Progenitor cell of endocrine pancreas (in vitro differentiated cells): ENCODE measurements at regions not wholly inside any gene's neighbourhood (a gene's known extent, or its start where the extent isn't known, plus 50 kb on each side); places are given as distances from the start of the nearest gene placed in this dataset.
"Not testable (repeated sequence)": the region's sequence is repeated elsewhere in the genome, so short reads cannot be mapped to it uniquely, and the experiment has no call there.

Source experiments
- DNase-seq: peaks from one replicate; pipeline ENCODE4 v3.0.0; 2021; ENCODE audit warnings: low spot score; ENCODE audit not compliant: unreplicated experiment
- H3K27ac Mint-ChIP-seq: 2 replicates; pipeline ENCODE4 v1.8.0; 2021; ENCODE audit warnings: mild to moderate bottlenecking, moderate library complexity, mixed read lengths
- H3K27me3 Mint-ChIP-seq: 2 replicates; pipeline ENCODE4 v1.8.0; 2021; ENCODE audit warnings: mixed read lengths
- H3K36me3 Mint-ChIP-seq: 2 replicates; pipeline ENCODE4 v1.8.0; 2022; ENCODE audit warnings: mixed read lengths; ENCODE audit not compliant: insufficient read depth
- H3K4me1 Mint-ChIP-seq: 2 replicates; pipeline ENCODE4 v1.8.0; 2021; ENCODE audit warnings: low read depth, mixed read lengths
- H3K4me3 Mint-ChIP-seq: 2 replicates; pipeline ENCODE4 v1.8.0; 2021; ENCODE audit warnings: low read depth, mild to moderate bottlenecking, moderate library complexity, mixed read lengths
- H3K9me3 Mint-ChIP-seq: 2 replicates; pipeline ENCODE4 v1.8.0; 2021; ENCODE audit warnings: low read depth, mixed read lengths

GRCh38 chr16:88149663-88150062 lies 198.4 kb downstream of the BANP start:
- not testable (repeated sequence) for H3K27ac Mint-ChIP-seq, DNase-seq, H3K27me3 Mint-ChIP-seq, H3K4me3 Mint-ChIP-seq, H3K36me3 Mint-ChIP-seq, H3K4me1 Mint-ChIP-seq, H3K9me3 Mint-ChIP-seq

- not testable (repeated sequence) for H3K27ac Mint-ChIP-seq, H3K4me1 Mint-ChIP-seq, H3K27me3 Mint-ChIP-seq, H3K4me3 Mint-ChIP-seq, H3K9me3 Mint-ChIP-seq, DNase-seq, H3K36me3 Mint-ChIP-seq
These were observed 199.4 kb downstream of the BANP start for GRCh38 chr16:88150456-88151128.

- not testable (repeated sequence) for H3K4me3 Mint-ChIP-seq, DNase-seq, H3K27ac Mint-ChIP-seq, H3K4me1 Mint-ChIP-seq, H3K36me3 Mint-ChIP-seq, H3K9me3 Mint-ChIP-seq
- H3K27me3 Mint-ChIP-seq: peaks cover 13% of the 10 kb centered on the region
These were observed 199.9 kb downstream of the BANP start for GRCh38 chr16:88151129-88151499.

GRCh38 chr16:88151859-88152843 lies 200.9 kb downstream of the BANP start:
- not testable (repeated sequence) for H3K4me3 Mint-ChIP-seq, H3K9me3 Mint-ChIP-seq, H3K27ac Mint-ChIP-seq, H3K36me3 Mint-ChIP-seq, H3K4me1 Mint-ChIP-seq, DNase-seq
- H3K27me3 Mint-ChIP-seq: peaks cover 15% of the 10 kb centered on the region

- DNase-seq, H3K27ac Mint-ChIP-seq, H3K4me3 Mint-ChIP-seq, H3K9me3 Mint-ChIP-seq, H3K36me3 Mint-ChIP-seq, H3K4me1 Mint-ChIP-seq: not testable (repeated sequence)
- peaks cover 15% of the 10 kb centered on the region for H3K27me3 Mint-ChIP-seq
These were observed 201.6 kb downstream of the BANP start for GRCh38 chr16:88152879-88153278.

GRCh38 chr16:88153516-88153915 lies 202.3 kb downstream of the BANP start:
- H3K4me1 Mint-ChIP-seq, H3K4me3 Mint-ChIP-seq, H3K27ac Mint-ChIP-seq, H3K9me3 Mint-ChIP-seq, H3K36me3 Mint-ChIP-seq, DNase-seq: not testable (repeated sequence)
- peaks cover 15% of the 10 kb centered on the region for H3K27me3 Mint-ChIP-seq

GRCh38 chr16:88154886-88155285 lies 203.7 kb downstream of the BANP start:
- not testable (repeated sequence) for H3K27ac Mint-ChIP-seq, H3K4me1 Mint-ChIP-seq, H3K36me3 Mint-ChIP-seq, H3K9me3 Mint-ChIP-seq, DNase-seq, H3K4me3 Mint-ChIP-seq
- peaks cover 16% of the 10 kb centered on the region for H3K27me3 Mint-ChIP-seq

- H3K4me1 Mint-ChIP-seq, DNase-seq, H3K4me3 Mint-ChIP-seq, H3K27ac Mint-ChIP-seq, H3K9me3 Mint-ChIP-seq, H3K36me3 Mint-ChIP-seq: not testable (repeated sequence)
- H3K27me3 Mint-ChIP-seq: peaks cover 20% of the 10 kb centered on the region
These were observed 204.4 kb downstream of the BANP start for GRCh38 chr16:88155681-88156080.

- not testable (repeated sequence) for H3K4me3 Mint-ChIP-seq, DNase-seq, H3K4me1 Mint-ChIP-seq, H3K9me3 Mint-ChIP-seq, H3K36me3 Mint-ChIP-seq, H3K27ac Mint-ChIP-seq
- H3K27me3 Mint-ChIP-seq: peaks cover 18% of the 10 kb centered on the region
These were observed 205.5 kb downstream of the BANP start for GRCh38 chr16:88156640-88157283.

GRCh38 chr16:88157686-88158085 lies 206.5 kb downstream of the BANP start:
- H3K36me3 Mint-ChIP-seq, H3K4me1 Mint-ChIP-seq, H3K4me3 Mint-ChIP-seq, H3K27ac Mint-ChIP-seq, H3K9me3 Mint-ChIP-seq: not testable (repeated sequence)
- peaks cover 16% of the 10 kb centered on the region for H3K27me3 Mint-ChIP-seq
- DNase-seq: peak; percentile 1

- H3K4me3 Mint-ChIP-seq, H3K27ac Mint-ChIP-seq, DNase-seq, H3K9me3 Mint-ChIP-seq, H3K4me1 Mint-ChIP-seq, H3K36me3 Mint-ChIP-seq: not testable (repeated sequence)
- H3K27me3 Mint-ChIP-seq: peaks cover 16% of the 10 kb centered on the region
These were observed 207.2 kb downstream of the BANP start for GRCh38 chr16:88158256-88159045.

- H3K4me1 Mint-ChIP-seq, H3K9me3 Mint-ChIP-seq, H3K36me3 Mint-ChIP-seq, DNase-seq, H3K4me3 Mint-ChIP-seq, H3K27ac Mint-ChIP-seq: not testable (repeated sequence)
- H3K27me3 Mint-ChIP-seq: peaks cover 18% of the 10 kb centered on the region
These were observed 208.0 kb downstream of the BANP start for GRCh38 chr16:88159046-88159896.
